Left forelimb (tissue), 1 donor: ENCODE measurements at regions not wholly inside any gene's neighbourhood (a gene's known extent, or its start where the extent isn't known, plus 50 kb on each side); places are given as distances from the start of the nearest gene placed in this dataset.
A peak's percentile ranks its signal among the peaks of the same experiment; 100 is the strongest.
"Not testable (repeated sequence)": the region's sequence is repeated elsewhere in the genome, so short reads cannot be mapped to it uniquely, and the experiment has no call there.

Experiments
- DNase-seq: peaks from one replicate; pipeline ENCODE4 v3.0.0-alpha.2; 2018; ENCODE audit warnings: low spot score

DNA sequence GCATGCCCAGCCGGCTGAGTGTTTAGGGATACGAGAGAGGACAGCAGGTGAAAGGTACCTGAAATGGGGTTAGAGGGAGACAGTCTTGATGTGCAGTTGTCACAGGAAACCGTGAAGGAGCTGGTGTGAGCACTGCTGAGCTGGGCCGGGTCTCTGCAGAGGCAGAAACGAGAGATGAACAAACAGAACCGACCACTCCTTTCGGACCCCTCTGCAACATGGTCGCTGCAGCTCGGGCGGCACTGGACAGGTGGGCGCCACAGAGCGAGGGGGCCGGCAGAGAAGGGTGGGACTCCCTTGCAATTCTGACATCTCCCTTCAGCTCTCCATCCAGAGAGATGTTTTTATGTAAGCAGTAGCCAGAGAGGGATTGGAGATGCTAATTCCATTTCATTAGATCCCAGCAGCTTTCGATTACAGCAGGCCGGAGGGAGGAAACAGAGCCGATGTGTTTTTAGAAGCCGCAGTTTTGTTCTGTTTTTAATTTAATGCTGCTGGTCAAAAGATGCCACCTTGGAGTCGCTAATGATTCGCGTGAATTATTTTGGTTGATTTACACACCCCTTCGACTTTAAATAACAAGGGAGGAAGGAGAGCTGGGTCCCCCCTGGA, 86.3 kb upstream of the RPL38 start:
- no peak for DNase-seq

DNA sequence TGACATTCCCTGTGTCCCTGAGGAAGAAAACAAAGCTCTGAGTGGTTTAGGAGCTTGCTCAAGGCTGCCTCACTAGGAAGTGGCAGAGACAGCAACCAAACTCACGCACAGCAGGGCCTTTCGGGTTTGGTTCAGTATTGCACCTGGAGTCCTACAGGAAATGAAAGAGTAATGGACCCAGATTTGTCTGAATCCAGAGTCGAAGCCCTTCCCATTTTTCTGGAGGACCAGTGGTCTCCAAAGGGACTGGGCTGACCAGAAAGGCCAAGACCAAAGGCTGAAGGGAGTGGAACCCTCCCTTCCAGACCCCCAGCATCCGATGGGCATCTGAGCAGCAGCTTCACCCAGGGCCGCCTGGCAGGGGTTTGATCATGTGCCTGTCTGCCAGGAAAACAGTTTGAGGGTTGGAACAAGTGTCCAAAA, 85.5 kb upstream of the RPL38 start:
- peak; percentile 44 for DNase-seq

DNA sequence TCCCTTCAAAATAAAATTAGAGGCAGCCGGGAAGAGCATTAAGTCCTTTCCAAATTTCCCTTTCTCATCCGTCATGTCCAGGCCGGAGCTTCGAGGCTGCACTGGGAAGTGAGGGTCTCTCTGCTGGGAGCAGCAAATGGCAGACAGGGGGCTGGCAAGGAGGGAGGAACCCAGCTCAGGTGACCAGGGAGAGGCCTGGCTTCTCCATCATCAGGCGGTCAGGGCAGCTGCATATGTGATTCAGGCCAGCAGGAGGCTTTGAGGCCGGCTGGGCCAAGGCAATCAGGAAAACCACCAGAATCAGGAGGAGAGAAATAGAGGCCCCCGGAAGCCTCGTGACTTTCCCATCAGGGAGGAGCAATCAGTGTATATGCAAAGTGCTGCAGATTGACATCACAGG, 85.0 kb upstream of the RPL38 start:
- DNase-seq, result no peak

DNA sequence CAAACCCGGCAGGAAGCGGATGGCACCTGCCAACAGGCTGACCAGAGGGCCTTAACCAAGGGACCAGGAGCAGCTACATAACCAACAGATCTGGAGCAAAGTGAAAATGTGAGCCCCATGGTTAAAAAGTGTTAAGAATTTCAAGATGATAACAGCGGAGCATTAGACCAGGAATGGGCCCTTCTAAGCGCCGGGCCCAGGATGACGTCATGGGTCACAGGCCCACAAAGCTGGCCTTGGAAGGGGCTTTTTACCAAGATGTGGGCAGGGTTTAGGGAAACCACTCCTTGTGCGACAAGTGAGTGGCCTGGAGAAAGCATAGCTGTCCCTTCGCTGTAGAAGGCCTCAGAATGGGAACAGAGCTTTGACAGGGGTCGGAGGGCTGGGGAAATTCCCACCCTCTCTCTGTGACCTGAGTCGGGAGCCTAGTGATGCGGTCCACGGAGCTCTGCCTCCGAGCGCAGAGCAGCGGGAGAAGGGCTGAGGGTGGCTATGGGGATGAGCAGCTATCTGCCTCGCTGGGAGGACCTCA, 84.4 kb upstream of the RPL38 start:
- DNase-seq, result no peak

DNA sequence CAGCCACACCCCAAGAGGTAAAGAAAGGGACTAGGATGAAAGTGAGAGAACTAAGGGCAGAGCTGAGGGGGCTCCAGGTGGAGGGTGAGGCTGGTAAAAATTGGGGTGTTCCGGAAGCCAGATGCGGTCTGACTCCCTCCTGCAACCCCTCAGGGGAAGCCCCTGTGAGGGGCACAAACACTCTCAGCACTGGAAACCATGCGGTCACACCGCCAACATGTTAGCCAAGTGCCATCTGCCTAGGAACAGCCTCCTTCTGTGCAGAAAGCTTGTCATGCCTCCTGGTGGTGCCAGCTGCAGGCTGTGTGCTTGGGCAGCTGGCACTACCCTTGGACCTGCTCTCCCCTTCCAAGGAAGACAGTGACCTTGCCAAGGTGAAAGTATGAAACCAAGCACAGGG, 83.5 kb upstream of the RPL38 start:
- no peak for DNase-seq

DNA sequence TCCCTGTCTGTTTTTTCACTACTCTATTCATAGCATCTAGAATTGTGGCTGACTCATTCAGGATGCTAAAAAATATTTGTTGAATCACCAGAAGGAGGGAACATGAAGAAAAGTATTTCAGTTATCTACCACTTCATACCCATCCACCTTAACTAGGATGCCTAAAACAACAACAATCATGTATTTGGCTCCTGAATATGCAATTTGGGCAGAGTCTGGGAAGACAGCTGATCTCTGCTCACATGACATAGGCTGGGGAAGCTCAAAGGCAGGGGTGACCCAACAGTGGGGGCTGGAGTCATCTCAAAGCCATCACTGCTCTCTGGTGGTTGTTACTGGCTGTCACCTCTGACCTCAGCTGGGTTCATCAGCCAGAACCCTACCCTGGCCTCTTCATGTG, 80.1 kb upstream of the RPL38 start:
- peak; percentile 20 for DNase-seq

DNA sequence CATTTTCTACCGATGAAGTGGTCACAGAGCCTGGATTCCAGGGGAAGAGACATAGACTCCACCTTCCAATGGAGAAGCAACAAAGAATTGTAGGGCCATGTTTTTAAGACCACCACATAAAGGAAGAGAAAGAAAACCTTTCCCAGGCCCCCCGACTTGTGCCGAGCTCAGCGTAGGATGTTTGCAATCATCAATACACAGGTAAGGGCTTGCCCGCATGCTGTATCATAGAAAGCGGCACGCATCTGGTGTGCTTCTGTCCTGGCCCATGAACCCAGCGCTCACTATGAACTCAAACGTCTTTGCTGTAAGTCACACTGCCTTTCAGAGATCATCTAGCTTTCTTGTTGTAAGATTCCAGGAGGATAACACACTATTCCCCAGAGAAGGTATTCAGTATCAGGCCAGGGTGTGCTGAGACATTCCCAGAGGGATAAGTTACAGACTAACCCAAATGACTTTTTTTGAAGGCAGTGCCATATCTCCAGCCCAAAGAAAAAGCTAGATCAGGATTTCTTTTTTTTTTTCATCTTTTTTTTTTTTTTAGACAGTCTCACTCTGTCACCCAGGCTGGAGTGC, 79.5 kb upstream of the RPL38 start:
- DNase-seq, result no peak

DNA sequence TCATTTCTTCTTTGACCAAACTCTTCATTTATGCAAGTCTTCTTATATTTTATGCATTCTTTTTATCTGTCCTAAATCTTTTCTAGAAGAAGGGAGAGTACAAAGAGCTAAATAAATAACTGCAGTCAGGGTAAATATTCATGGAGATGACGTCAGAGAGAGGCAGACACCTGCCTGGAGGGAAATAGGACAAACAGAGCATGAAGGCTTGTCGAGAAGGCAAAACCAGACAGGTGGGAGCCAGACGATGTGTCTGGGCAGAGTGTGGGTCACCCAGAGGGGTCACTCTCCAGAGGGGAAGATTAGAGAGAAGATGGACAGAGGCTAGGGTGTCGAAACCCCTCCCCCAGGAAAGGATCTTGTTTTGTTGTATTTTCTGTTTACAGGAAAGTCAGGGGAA, 78.3 kb upstream of the RPL38 start:
- DNase-seq, result no peak

DNA sequence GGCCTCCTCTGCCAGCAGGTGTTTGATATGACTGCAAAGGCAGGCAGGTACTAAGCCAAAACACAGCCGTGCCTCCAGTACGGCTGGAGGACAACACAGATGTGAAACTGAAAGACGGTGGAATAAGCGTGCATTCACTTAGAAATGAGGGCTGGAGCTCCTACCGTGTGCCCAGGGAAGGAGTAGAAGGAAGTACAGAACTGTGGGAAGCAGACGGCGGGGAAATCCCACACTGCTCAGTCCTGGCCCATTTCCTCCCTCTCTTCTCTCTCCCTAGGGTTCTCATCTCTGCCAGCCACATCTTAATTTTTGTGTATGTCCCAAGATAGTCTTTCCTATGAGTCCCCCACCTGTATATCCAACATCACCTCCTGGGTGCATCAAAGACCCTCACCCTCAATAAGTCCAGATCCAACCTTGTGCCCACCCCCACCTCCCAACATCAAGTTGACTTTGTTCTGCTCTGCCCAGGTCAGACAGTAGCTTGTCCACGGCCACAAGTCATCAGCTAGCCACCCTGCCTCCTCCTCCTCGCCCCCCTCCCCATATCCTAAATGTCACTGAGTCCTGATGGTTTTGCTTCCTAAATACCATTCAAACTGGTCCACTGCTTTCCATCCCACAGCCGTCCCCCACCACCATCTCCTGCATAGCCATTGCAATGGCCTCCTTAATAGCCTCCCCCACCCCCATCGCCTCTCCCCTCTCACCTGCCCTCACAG, 77.1 kb upstream of the RPL38 start:
- no peak for DNase-seq

DNA sequence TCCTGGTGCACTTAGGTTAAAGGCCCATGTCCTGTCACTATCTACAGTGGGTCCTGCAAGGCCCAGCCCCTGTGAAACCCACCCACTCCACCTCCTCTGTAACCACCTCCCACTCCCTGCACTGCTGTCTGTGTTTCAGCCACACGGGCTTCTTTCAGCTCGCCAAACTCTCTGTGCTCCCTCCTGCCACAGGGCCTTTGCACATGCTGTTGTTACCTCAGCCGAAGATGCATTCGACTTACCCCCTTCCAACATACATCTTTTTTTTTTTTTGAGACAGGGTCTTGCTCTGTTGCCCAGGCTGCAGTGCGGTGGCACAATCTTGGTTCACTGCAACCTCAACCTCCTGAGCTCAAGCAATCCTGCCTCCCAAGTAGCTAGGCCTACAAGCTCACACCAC, 76.5 kb upstream of the RPL38 start:
- DNase-seq, result no peak

DNA sequence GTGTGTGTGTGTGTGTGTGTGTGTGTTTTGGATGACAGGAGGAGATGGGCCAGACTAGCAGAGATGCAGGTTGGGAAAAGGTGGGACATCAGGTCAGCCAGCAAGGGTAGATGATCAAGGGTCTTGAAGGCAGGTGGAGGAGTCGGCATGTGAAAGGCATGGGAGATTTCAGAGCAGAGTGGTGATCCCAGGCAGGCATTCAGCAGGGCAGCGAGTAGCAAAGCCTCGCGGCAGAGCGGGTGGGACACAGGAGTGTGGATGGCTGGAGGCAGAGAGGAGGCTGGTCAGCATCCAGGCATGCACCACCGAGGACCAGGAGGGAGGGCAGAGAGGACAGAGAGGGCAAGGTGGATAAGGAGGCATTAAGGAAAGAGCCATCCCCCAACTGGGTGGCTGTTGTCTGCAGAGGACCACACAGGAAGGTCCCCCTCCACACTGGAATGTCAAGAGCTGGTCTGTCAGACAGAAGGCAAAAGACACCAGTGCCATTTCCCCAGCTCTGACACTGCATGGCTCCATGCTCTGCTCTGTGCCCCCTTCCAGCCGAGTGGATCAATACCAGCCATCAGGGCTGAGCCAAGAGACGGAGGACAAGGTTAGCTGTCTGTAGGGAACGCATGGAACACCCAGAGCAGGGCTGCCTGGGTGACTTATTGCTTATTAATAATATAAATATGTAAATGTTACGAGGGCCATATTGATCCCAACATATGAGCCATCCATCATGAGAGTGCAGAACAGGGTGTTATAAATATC, 74.8 kb upstream of the RPL38 start:
- no peak for DNase-seq

DNA sequence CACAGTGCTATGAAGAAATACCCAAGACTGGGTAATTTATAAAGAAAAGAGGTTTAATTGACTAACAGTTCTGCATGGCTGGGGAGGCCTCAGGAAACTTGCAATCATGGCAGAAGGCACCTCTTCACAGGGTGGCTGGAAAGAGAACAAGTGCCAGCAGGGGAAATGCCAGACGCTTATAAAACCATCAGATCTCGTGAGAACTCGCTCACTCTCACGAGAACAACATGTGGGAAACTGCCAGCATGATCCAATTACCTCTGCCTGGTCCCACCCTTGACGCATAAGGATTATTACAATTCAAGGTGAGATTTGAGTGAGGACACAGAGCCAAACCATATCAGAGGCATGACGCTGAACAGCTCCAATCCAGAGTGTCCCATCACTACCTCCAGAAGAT, 73.7 kb upstream of the RPL38 start:
- DNase-seq, result not testable (repeated sequence)

DNA sequence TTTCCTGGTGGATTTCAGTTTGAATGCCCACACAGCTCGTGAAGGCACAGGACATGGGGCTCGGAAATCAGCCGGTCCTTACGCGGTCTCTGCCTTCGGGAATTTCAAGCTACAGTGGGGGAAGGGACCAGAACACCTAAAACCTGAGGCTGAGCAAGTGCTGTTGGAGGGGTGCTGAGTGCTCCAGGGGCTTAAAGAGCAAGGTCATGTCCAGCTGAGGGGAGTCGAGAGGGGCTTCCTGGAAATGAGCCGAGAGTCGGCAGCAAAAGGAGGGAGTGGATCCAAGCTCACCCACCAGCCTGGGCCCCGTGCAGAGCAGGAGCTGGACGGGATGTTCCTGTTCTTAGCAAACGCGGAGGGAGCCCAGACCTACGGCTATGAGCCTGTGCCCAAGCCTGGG, 73.2 kb upstream of the RPL38 start:
- peak; percentile 5 for DNase-seq

DNA sequence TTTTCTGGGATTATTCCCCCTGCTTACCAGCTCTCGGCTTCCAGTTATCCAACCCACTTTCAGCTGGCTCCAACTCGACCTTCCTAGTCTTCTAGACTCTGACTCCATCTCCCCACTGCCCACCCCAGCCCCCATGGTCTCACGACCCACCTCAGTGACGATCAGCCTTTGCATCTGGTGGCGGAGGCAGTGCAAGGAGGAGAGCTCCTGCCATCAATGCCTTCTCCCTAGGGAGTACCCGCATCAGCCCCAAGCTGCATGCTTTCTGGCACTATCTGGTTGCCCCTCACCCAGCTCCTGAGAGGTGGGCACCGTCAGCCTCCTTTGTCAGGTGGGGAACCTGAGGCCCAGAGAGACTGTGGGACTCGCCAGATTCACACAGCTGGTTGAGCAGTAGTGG, 72.6 kb upstream of the RPL38 start:
- peak; percentile 58 for DNase-seq

DNA sequence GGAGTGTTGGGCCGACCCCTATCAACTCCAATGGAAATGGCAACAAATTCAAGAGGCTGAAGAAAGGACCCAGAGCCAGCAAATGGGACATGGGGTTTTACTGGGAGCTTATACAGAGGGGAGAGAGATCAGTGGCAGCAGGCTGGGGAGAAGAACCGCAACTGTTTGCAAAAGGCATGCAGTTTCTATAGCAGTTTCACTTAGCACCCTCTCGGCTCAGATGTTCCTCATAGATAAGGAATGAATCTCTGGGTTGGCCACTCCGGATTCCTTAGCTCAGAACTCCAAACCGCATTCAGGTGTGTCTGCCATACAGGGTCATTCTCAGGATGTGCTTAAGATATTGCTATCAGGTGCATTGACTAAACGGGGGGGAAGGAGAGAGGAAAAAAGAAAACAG, 71.1 kb upstream of the RPL38 start:
- DNase-seq, result no peak

DNA sequence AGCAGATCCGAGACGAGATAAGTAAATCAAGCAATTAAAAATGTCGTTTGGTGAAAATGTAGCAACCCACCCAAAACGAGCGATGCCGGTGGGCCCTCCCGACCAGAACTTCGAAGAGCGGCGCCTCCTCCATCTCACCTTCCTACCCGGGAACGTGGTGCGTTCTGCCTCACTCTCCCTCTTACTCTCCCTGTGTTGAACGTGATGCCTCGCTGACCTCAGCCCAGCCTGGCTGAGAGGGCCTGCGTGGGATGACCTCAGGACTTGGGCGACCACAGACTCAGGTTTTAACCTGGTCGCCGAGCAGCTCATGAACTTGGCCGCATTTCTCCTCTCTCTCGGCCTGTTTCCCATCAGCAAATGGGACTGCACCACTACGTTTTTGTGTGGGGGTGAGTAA, 69.7 kb upstream of the RPL38 start:
- DNase-seq, result peak; percentile 33

DNA sequence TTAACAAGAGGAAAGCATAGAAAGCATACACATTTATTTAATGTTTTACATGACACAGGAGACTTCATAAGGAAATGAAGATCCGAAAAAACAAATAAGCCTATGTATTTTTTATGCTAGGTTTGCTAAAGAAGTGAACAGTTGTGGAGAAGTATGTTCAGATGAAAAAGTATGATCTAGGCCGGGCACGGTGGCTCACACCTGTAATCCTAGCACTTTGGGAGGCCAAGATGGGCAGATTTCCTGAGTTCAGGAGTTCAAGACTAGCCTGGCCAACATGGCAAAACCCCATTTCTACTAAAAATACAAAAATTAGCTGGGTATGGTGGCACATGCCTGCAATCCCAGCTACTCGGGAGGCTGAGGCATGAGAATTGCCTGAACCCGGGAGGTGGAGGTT, 69.2 kb upstream of the RPL38 start:
- DNase-seq, result not testable (repeated sequence)

DNA sequence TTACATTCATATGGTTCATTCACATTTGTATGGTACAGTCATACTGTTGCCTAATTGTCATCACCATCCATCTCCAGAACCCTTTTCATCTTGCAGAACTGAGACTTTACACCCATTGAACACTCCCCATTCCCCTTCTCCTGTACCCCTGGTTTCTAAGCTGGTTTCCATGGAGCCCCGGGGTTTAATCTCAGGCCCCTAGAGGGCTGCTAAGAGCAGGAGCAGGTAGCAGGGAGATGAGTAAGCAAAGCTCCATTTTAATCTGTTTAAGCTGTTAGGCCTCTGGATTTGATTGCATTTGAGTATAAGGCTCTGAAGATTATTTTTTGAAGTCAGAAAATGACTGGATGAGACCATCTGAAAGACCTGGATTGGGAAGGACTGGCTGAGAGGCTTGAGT, 68.5 kb upstream of the RPL38 start:
- DNase-seq, result peak; percentile 14

DNA sequence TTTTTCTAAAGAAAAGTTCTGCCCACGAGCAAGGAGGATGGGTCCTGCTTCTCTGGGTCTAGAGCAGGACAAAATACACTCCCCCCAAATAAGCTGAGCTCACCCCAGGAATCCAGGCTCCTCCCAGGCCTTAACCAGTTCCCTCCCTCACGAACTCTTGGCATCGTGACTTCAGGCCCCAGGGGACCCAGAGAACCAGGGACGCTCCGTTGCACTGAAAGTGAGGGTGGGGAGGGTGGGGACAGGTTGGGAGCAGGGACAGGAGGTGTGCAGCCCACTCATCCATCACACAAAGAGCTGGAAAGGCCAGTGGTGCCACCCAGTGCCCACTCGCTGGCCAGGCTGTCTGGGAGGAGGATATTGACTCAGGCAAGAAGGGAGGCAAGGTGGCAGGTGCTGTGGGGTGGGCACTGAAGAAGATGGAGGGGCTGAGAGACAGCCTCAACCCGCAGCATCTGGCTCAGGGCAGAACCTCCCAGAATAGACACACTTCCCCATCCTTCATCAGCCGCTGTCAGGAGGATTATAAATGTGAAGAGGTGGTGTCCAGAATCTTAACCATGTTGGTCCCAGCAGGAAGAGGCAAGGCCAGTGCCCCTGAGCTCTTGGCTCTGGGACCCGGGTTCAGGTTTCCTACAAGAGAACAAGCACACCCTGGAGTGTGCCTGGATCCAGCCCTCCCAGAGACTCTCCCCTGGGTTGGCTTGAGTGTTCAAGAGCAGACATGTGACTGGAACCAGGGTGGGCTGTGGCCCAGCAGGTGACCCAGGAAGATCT, 67.9 kb upstream of the RPL38 start:
- DNase-seq, result peak; percentile 36

DNA sequence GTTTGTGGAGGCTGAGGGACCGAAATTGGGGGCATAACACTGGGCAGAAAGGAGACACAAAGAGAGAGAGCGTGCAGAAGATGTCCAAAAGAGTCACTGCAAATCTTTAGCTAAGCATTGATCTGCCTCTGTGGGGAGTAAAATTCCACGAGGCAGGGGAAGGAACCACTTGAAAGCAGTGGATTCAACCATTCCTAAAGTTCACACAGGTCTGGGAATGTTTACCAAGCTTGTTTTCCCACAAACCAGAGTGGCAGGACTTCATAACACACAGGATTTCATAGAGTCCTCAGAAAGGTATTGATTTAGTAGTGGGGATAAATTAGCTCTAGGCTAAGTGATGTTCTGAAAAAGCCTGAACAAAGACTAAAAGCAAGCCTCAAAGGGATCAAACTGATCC, 66.1 kb upstream of the RPL38 start:
- no peak for DNase-seq

DNA sequence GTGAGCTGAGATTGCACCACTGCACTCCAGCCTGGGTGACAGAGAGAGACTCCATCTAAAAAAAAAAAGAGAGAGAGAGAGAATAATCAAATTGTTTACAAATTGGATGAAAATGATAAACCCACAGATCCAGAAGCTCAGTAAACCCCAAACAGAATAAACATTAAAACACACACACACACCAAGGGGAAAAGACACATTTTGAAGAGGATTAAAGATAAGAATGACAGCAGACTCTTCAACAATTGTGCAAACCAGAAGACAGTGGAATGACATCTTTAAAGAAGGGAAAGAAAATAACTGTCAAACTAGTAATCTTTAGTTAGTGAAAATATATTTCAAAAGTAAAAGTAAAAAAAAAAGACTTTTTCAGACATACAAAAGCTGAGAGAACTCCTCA, 64.4 kb upstream of the RPL38 start:
- no peak for DNase-seq

DNA sequence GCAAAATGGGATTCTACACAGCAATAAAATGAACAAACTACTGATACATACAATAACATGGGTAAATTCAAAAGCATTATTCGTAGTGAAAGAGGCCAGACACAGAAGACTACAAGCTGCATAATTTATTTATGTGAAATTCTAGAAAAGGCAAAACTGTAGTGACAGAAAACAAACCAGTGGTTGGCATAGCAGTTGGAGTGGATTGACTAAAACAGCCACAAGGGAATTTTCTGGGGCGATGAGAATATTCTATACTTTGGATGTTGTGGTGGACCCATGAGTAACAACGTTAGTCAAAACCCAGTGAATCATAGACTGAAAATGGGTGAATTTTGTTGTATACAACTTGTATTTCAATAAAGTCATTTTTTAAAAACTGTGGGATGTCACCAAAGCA, 63.2 kb upstream of the RPL38 start:
- DNase-seq, result no peak
